NCI-H2196 (cell line): ENCODE measurements at regions not wholly inside any gene's neighbourhood (a gene's known extent, or its start where the extent isn't known, plus 50 kb on each side); places are given as distances from the start of the nearest gene placed in this dataset.

Experiments
- DNase-seq: peaks from one replicate; lab custom pipeline; 2025; ENCODE audit not compliant: unreplicated experiment; lab: John Stamatoyannopoulos, UW

DNA sequence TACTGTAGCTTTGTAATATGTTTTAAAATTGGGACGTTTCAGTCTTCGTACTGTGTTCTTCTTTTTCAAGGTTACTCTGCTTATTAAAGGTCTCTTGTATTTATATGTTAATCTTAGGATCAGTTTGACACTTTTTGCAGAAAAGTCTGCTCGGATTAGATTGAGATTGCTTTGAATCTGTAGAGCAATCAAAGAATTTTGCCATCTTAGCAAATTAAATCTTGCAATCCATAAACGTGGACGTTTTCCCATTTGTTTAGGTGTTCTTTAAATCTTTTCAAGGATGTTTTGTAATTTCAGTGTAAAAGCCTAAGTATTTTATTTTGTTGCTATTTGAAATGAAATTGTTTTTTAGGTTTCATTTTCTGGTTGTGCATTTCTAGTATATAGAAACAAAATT lies 78.0 kb upstream of the GTSF1L start:
- no peak for DNase-seq

GRCh38 chr20:43803276-43803675 lies 76.5 kb upstream of the GTSF1L start:
- no peak for DNase-seq

DNA sequence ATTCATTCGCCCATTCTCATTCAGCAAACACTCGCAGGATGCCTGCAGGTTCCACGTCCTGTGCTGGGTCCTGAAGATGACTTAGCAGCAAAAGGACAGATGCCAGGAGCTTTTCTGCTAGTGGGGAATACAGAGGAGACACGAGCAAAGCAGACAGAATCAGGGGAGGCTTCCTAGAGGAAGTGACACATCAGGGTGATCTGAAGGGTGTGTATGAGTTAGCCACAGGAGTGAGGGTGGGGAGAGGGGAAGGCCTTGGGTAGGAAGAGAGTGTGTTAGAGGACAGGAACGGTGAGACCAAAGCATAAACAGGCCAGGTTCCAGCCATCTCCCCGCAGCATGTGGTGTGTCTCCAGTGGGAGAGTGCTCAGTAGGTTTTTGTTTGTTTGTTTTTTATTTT lies 73.4 kb upstream of the GTSF1L start:
- no peak for DNase-seq

GRCh38 chr20:43799741-43800140 lies 72.9 kb upstream of the GTSF1L start:
- no peak for DNase-seq

DNA sequence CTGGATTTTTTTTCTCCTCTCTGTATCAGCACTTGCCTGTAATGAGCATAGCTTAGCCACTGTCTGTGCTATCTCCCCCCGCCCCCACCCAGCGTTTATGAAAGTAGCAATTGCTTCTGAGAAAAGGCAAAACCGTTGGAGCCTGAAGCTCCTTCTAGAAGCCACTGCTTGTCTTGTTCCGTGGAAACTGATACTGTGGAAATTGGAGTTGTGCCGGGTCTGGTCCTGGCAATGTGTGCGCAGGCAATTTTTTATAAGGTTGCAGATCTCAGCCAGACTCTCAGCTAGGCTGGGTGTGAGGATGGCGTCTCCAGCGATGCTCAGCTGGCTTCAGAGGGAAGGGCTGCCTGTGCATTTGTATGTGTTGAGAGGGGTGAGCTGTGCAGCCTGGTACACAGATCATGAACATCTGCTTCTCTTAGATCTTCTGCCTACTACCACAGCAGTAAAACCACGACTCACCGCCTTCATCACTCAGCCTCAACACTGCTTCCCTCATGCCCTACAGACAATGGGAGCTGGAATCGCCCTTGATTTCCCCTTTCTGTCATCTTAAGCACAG lies 72.4 kb upstream of the GTSF1L start:
- no peak for DNase-seq

DNA sequence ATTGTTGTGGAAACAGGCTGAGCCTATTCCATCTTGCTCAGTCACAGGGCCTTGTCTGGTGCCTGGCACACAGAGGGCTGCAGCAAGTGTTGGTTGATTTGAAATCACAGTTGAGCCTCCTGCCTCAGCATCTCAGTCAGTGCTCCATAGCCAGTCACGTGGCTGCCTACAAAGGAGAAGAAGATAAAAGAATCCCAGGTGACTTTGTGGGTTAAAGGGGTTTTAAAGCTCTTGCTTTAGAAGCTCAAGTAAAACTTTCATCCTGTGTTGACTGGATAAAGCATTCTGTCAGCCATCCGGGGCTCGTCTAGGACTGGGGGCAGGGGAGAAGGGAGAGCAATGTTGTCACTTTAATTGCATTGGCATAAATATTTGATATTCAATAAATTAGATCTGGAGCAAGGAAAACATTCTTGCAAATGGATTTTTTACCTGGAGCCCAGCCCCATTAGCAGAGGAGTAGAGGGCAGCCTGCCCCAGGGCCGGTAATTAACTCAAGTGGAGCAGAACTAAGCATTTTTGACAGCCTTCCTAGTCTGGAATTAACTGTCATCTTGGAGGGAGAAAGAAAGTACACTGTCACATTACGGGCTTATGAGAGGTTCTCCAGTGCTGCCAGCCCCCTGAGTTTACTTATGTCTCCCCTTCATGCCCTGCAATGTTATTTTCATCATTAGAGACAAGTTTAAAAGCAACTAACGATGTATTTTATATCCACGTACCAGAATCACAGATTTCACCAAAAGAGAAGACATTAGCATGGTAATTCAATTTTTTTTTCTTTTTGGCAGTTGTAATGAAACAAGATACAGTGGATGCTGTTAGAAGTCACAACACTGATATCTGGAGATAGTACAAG lies 71.7 kb upstream of the GTSF1L start:
- DNase-seq: no peak

DNA sequence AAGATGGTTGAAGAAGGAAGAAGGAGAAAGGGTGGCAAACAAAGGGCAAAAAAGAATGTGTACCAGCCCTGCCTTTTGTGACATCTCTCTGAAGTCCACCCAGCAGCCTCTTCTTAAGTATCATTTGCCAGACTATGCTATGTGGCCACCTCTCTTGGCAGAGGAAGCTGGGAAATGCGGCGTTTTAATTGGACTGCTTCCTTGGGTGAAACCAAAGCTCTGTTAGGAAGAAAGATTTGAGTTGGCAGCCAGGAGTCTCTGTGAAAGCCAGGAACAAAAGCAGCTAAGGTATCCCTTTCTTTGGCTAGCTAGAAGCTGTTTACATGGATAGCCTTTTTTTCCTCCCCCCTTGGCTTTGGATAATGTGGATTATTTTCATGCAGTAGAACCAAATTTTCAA lies 67.5 kb upstream of the GTSF1L start:
- peak; percentile 28 for DNase-seq

GRCh38 chr20:43789593-43789992 lies 62.8 kb upstream of the GTSF1L start:
- no peak for DNase-seq

GRCh38 chr20:43787937-43788336 lies 61.1 kb upstream of the GTSF1L start:
- DNase-seq: no peak

DNA sequence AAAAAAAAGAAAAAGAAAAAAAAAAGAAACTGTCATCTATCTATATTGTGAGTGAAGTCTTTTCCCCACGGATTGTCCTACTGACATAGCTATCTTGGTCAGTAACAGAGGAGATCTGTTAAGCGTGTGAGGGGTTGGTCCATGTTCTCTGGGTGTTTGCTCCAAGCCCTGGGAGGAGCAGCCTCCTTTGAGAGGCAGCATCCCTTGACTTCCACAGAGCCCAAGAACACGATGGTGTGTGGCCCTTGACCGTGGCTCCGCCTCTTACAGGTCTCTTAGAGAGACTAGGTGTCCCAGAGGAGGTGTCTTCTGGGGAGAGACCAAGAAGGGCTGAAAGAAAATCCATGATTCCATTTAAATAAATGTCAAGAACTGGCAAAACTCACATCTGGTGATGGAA lies 60.1 kb upstream of the GTSF1L start:
- DNase-seq: no peak

DNA sequence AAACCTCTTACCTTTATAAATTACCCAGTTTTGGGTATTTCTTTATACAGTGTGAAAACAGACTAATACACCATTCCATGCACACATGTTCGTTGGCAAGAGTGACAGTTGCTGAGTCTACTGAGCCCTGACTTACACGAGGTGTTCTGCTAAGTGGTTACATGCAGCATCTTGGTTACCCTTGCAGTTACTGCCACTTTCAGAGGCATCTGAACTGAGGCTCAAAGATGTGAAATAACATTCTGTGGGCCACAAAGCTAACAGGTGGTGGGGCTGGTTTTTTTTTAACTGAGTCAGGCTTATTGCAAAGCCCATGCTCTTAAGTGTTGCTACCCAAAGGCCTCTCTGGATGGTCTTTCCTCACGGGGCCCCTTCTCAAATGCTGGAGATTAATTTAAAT lies 54.4 kb upstream of the GTSF1L start:
- no peak for DNase-seq

DNA sequence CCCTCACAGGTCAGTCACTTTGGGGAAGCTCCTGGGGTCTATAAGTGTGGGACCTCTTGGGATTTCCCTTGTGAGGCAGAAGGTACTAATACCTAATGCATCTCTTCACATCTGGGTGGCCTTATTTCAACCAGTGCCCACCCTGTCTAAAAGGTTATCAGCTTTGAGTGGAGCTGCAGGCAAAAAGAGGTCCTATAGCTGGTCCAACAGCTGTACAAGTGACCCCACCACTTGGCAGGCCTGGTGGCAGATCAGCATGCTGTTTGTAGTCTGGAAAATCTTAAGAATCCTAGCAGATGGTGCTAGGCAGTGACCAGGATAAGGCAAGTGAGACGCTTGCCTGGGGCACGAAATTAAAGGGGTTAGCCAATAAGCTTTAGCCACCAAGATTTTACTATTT lies 51.6 kb upstream of the GTSF1L start:
- DNase-seq: no peak

- DNase-seq: no peak
These were observed 49.9 kb upstream of the GTSF1L start for GRCh38 chr20:43776691-43777090.
